ENCODE measurements at regions not wholly inside any gene's neighbourhood (a gene's known extent, or its start where the extent isn't known, plus 50 kb on each side); places are given as distances from the start of the nearest gene placed in this dataset.
"Not testable (repeated sequence)": the region's sequence is repeated elsewhere in the genome, so short reads cannot be mapped to it uniquely, and the experiment has no call there.

- peak; percentile 32 for ATAC-seq
- Mint-ChIP-seq H3K4me3 (peak overlapping the region; percentile 67 to 69), H3K27ac (peak overlapping the region in 1 of 2 donors; percentile 59), H3K9me3 (no peaks in the 10 kb centered on the region), H3K27me3 (no peaks in the 10 kb centered on the region), H3K4me1 (peaks cover 37% of the 10 kb centered on the region)
- DNase-seq: no peak
These were observed 197.5 kb upstream of the PRSS58 start for GRCh38 chr7:142455392-142455791.

DNA sequence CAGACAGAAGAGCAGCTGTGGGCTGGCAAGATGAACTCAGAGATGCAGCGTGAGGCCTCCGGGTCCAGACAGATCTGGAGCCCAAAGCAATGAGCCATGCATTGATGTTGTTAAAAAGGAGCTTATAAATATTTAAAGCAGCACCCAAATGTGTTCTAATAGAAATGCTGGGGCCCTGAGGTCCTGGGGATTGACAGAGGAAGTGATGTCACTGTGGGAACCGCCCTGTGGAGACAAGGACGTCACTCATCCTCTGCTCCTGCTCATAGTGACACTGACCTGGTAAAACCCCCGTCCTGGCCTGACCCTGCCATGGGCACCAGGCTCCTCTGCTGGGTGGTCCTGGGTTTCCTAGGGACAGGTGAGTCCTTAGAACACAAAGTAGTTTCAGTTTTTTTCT is 197.0 kb upstream of the PRSS58 start:
- peaks cover 35% of the 10 kb centered on the region for H3K4me1 Mint-ChIP-seq
- H3K27me3 Mint-ChIP-seq: no peaks in the 10 kb centered on the region
- DNase-seq (no peak), ATAC-seq (peak; percentile 77)
- no peak overlapping the region for H3K27ac Mint-ChIP-seq
- H3K9me3 Mint-ChIP-seq: no peaks in the 10 kb centered on the region
- peak overlapping the region; percentile 67 to 69 for H3K4me3 Mint-ChIP-seq

GRCh38 chr7:142452791-142453190 is 194.9 kb upstream of the PRSS58 start:
- Mint-ChIP-seq H3K4me1 (peaks cover 25% of the 10 kb centered on the region), H3K27me3 (no peaks in the 10 kb centered on the region), H3K4me3 (peak overlapping the region in 1 of 2 donors; percentile 20), H3K9me3 (no peaks in the 10 kb centered on the region), H3K27ac (no peak overlapping the region)
- DNase-seq (no peak), ATAC-seq (no peak)

- H3K4me3 Mint-ChIP-seq: no peak overlapping the region
- H3K4me1 Mint-ChIP-seq: peaks cover 25% of the 10 kb centered on the region
- H3K27ac Mint-ChIP-seq: no peak overlapping the region
- no peak for ATAC-seq
- H3K27me3 Mint-ChIP-seq: no peaks in the 10 kb centered on the region
- H3K9me3 Mint-ChIP-seq: no peaks in the 10 kb centered on the region
- no peak for DNase-seq
These were observed 194.0 kb upstream of the PRSS58 start for GRCh38 chr7:142451817-142452216.

GRCh38 chr7:142451296-142451695 is 193.4 kb upstream of the PRSS58 start:
- ATAC-seq (peak; percentile 22), DNase-seq (no peak)
- H3K9me3 Mint-ChIP-seq: no peaks in the 10 kb centered on the region
- no peak overlapping the region for H3K4me3 Mint-ChIP-seq
- H3K27me3 Mint-ChIP-seq: no peaks in the 10 kb centered on the region
- peaks cover 25% of the 10 kb centered on the region for H3K4me1 Mint-ChIP-seq
- H3K27ac Mint-ChIP-seq: no peak overlapping the region

DNA sequence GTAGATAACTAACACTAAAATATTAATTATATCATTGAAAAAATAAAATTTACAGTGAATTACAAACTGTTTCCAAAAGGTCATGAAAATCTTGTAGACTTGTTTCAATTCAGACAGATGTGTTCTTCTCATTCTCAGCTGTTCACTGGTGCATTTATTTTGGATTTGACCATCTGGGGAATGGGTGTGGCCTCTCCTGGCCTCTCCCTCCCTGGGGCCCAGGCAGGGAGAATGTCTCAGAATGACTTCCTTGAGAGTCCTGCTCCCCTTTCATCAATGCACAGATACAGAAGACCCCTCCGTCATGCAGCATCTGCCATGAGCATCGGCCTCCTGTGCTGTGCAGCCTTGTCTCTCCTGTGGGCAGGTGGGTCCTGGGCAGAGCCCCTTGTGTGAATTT is 192.8 kb upstream of the PRSS58 start:
- Mint-ChIP-seq H3K27me3 (no peaks in the 10 kb centered on the region), H3K4me3 (no peak overlapping the region), H3K4me1 (peaks cover 25% of the 10 kb centered on the region), H3K27ac (no peak overlapping the region), H3K9me3 (no peaks in the 10 kb centered on the region)
- ATAC-seq (no peak), DNase-seq (no peak)

DNA sequence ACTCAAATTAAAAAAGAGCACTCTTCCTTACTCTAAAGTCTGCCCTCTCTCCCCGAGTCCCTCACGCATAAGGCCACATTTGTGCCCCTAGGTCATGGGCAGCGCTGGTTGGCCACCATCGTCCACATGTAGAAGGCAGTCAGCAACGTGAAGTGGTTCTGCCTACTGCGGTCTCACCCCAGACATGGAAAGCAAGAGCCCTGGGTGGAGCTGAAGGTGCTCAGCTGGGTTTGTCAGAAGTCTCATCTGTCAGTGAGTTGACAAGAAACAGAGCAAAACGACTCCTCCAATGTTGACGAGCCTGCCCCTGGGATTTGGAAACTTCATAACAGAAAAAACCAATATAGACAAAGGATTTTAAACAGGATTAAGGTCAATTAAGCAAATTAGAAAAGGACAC is 192.3 kb upstream of the PRSS58 start:
- ATAC-seq (no peak), DNase-seq (no peak)
- no peaks in the 10 kb centered on the region for H3K27me3 Mint-ChIP-seq
- no peaks in the 10 kb centered on the region for H3K9me3 Mint-ChIP-seq
- H3K4me3 Mint-ChIP-seq: peak overlapping the region; percentile 25 to 53
- H3K27ac Mint-ChIP-seq: no peak overlapping the region
- H3K4me1 Mint-ChIP-seq: peaks cover 26% of the 10 kb centered on the region

GRCh38 chr7:142448857-142449256 is 191.0 kb upstream of the PRSS58 start:
- ATAC-seq, H3K27me3 Mint-ChIP-seq, H3K9me3 Mint-ChIP-seq, H3K27ac Mint-ChIP-seq, DNase-seq, H3K4me3 Mint-ChIP-seq: not testable (repeated sequence)
- H3K4me1 Mint-ChIP-seq: peaks cover 23% of the 10 kb centered on the region

GRCh38 chr7:142447762-142448161 is 189.9 kb upstream of the PRSS58 start:
- Mint-ChIP-seq H3K4me3 (no peak overlapping the region), H3K4me1 (peaks cover 30% of the 10 kb centered on the region), H3K27ac (no peak overlapping the region), H3K9me3 (no peaks in the 10 kb centered on the region), H3K27me3 (no peaks in the 10 kb centered on the region)
- DNase-seq (no peak), ATAC-seq (no peak)

DNA sequence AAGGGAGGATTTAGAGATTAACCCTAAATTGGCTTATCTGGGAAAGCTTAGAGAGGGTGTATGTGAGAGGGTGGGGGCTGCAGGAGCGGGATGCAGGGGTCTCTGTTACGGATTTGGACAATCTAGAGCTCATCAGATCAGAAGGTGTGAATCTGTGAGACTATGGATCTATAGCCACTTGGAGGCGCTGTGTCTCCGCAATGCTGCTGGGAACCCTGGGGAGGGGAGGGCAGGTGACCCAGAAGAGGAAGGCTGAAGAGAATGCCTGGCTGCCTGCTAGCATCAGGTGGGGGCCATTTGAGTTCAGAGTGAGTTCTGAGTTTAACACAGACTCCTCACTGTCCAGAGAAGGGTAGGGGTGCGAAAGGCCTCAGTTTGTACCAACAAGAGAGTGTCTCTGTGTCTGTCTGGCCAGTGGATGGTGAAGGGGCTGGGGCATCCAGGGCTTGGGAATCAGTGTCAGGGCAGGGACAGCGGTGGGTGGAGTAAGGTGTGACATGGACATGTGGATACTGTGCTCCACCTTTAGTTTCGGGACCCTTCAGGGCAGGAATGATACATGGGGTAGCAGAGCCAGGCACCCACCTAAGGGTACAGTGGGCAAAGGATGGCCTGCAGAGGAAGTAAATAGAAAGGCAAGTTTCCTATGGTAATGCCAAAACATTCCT is 187.3 kb upstream of the PRSS58 start:
- peak in 1 of 2 donors; percentile 41 for DNase-seq
- no peaks in the 10 kb centered on the region for H3K27me3 Mint-ChIP-seq
- H3K27ac Mint-ChIP-seq: peak overlapping the region in 1 of 2 donors; percentile 60
- H3K4me3 Mint-ChIP-seq: peak overlapping the region in 1 of 2 donors; percentile 8
- peaks cover 39% of the 10 kb centered on the region for H3K4me1 Mint-ChIP-seq
- no peaks in the 10 kb centered on the region for H3K9me3 Mint-ChIP-seq
- peak; percentile 70 for ATAC-seq

- Mint-ChIP-seq H3K27ac (no peak overlapping the region), H3K4me1 (peaks cover 46% of the 10 kb centered on the region), H3K4me3 (no peak overlapping the region), H3K9me3 (no peaks in the 10 kb centered on the region), H3K27me3 (peaks cover 12% of the 10 kb centered on the region)
- ATAC-seq (no peak), DNase-seq (no peak)
These were observed 185.6 kb upstream of the PRSS58 start for GRCh38 chr7:142443216-142444010.

- ATAC-seq: no peak
- H3K27me3 Mint-ChIP-seq: peaks cover 17% of the 10 kb centered on the region
- H3K9me3 Mint-ChIP-seq: no peaks in the 10 kb centered on the region
- no peak for DNase-seq
- no peak overlapping the region for H3K4me3 Mint-ChIP-seq
- no peak overlapping the region for H3K27ac Mint-ChIP-seq
- peaks cover 46% of the 10 kb centered on the region for H3K4me1 Mint-ChIP-seq
These were observed 184.5 kb upstream of the PRSS58 start for GRCh38 chr7:142442396-142442795.

GRCh38 chr7:142440906-142441411 is 183.1 kb upstream of the PRSS58 start:
- peaks cover 17% of the 10 kb centered on the region for H3K27me3 Mint-ChIP-seq
- DNase-seq: no peak
- peak overlapping the region in 1 of 2 donors; percentile 42 for H3K4me3 Mint-ChIP-seq
- ATAC-seq: peak; percentile 64
- H3K9me3 Mint-ChIP-seq: no peaks in the 10 kb centered on the region
- H3K27ac Mint-ChIP-seq: no peak overlapping the region
- peaks cover 50% of the 10 kb centered on the region for H3K4me1 Mint-ChIP-seq

DNA sequence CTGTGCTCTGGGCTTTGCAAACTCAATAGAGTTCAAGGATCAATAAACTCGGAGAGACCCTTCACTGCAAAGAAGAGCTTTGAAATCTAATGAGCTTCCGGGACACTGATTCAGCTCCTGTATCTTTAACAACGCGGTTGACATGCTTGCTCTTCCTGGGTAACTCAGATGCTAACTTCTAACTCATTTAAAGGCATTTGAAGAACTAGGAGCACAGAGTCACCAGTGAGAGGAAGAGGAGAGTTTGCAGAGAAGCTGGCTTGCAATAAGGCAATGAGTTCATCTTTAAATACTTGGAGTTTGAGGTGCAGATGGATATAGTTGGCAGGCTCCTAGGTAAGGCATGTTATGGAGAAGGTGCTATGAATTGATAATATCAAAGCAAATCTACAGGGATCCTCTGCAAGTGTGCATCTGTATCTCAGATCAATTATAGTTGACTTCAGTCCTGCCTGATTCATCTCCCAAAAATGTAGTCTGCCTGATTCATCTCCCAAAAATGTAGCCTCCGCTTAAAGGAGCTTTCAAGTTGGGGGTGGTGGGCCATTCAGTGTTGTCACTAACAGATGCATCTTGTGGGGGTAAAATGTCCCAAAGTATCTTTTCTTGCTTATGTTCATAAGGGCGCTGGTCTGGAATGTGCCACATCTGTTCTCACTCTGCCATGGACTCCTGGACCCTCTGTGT is 182.5 kb upstream of the PRSS58 start:
- H3K9me3 Mint-ChIP-seq: no peaks in the 10 kb centered on the region
- H3K4me3 Mint-ChIP-seq: peak overlapping the region in 1 of 2 donors; percentile 1
- peaks cover 17% of the 10 kb centered on the region for H3K27me3 Mint-ChIP-seq
- no peak for ATAC-seq
- H3K27ac Mint-ChIP-seq: no peak overlapping the region
- H3K4me1 Mint-ChIP-seq: peaks cover 56% of the 10 kb centered on the region
- DNase-seq: no peak

- ATAC-seq: no peak
- no peak overlapping the region for H3K4me3 Mint-ChIP-seq
- H3K27ac Mint-ChIP-seq: no peak overlapping the region
- DNase-seq: no peak
- H3K27me3 Mint-ChIP-seq: peaks cover 17% of the 10 kb centered on the region
- no peaks in the 10 kb centered on the region for H3K9me3 Mint-ChIP-seq
- peaks cover 51% of the 10 kb centered on the region for H3K4me1 Mint-ChIP-seq
These were observed 181.9 kb upstream of the PRSS58 start for GRCh38 chr7:142439739-142440138.
